GM12874 (cell line): ENCODE measurements at regions not wholly inside any gene's neighbourhood (a gene's known extent, or its start where the extent isn't known, plus 50 kb on each side); places are given as distances from the start of the nearest gene placed in this dataset.

Source experiments
- TF ChIP-seq, protein P1 (sequence below): IDR thresholded peaks from 2 replicates; pipeline ENCODE4 v1.5.1; 2011; ENCODE audit warnings: low read depth, mild to moderate bottlenecking, control low read depth, low read length, moderate library complexity; ENCODE audit not compliant: insufficient read depth

GRCh38 chr5:107319901-107320300 lies 350.8 kb downstream of the EFNA5 start:
- TF ChIP-seq, protein P1, sequence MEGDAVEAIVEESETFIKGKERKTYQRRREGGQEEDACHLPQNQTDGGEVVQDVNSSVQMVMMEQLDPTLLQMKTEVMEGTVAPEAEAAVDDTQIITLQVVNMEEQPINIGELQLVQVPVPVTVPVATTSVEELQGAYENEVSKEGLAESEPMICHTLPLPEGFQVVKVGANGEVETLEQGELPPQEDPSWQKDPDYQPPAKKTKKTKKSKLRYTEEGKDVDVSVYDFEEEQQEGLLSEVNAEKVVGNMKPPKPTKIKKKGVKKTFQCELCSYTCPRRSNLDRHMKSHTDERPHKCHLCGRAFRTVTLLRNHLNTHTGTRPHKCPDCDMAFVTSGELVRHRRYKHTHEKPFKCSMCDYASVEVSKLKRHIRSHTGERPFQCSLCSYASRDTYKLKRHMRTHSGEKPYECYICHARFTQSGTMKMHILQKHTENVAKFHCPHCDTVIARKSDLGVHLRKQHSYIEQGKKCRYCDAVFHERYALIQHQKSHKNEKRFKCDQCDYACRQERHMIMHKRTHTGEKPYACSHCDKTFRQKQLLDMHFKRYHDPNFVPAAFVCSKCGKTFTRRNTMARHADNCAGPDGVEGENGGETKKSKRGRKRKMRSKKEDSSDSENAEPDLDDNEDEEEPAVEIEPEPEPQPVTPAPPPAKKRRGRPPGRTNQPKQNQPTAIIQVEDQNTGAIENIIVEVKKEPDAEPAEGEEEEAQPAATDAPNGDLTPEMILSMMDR = no peak

GRCh38 chr5:107314330-107314729 lies 356.4 kb downstream of the EFNA5 start:
- TF ChIP-seq, protein P1 = no peak

GRCh38 chr5:107313921-107314320 lies 356.8 kb downstream of the EFNA5 start:
- TF ChIP-seq, protein P1 = no peak

DNA sequence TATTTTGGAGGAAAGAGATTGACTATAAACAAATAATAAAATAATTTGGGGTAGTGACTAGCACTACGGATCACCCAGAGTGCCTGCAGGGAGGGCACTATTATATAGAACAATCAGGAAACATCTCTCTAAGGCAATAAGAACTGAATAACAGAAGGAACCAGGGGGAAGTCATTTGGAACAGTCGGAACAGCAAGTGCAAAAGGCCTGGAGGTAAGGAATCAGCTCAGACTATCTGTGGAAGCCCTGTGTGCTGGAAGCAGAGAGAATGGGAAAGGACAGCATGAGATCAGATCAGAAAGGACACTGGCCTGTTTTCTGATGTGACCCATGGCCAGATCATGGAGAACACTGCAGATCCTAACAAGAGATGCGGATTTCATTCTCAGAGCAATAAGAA lies 357.6 kb downstream of the EFNA5 start:
- TF ChIP-seq, protein P1 = no peak

DNA sequence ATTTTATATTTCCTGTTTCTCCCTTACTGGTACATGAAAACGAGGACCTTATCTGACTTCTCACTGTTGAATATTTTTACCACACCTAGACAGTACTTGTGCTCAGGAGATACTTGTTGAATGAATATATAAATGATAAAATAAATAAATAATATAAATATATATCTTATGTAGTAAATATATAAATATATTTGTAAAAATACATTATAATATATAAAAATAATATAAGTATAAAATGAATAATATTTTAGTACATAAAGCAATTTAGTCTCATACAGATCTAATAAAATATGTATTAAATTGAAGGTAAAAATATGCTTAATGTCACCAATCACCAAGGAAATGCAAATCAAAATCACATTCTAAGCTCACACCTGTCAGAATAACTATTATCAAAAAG lies 360.6 kb downstream of the EFNA5 start:
- TF ChIP-seq, protein P1 = no peak

- TF ChIP-seq, protein P1 = no peak
These were observed 364.1 kb downstream of the EFNA5 start for GRCh38 chr5:107306594-107306993.

GRCh38 chr5:107306002-107306401 lies 364.7 kb downstream of the EFNA5 start:
- TF ChIP-seq, protein P1 = no peak

DNA sequence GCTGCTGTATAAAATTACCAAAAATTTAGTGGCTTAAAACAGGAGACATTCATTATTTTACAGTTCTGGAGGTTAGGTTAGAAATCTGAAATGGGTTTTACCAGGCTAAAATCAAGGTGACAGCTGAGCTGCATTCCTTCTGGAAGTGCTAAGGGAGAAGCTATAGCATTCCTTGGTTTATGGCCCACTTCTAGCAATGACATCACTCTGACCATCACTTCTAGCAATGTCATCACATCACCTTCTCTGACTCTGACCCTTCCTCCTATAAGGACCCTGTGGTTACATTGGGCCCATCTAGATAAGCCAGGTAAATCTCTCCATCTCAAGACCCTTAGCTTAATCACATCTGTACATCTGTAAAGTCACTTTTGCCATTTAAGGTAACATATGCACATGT lies 366.1 kb downstream of the EFNA5 start:
- TF ChIP-seq, protein P1 = no peak
